Osteoblast (primary cell): ENCODE measurements at regions not wholly inside any gene's neighbourhood (a gene's known extent, or its start where the extent isn't known, plus 50 kb on each side); places are given as distances from the start of the nearest gene placed in this dataset.

Experiments
- DNase-seq: peaks from one replicate; pipeline ENCODE4 v3.0.0; 2011; ENCODE audit warnings: low spot score, mixed read lengths; ENCODE audit not compliant: insufficient read length; ENCODE audit errors: missing footprints
- H2AFZ ChIP-seq: 2 replicates; pipeline ENCODE4 v1.6.0; 2011; ENCODE audit warnings: mild to moderate bottlenecking, low read length
- H3K27ac ChIP-seq: 2 replicates; pipeline ENCODE4 v1.5.1; 2011; ENCODE audit warnings: mild to moderate bottlenecking, low read depth, low read length, moderate library complexity
- H3K27me3 ChIP-seq: 2 replicates; pipeline ENCODE4 v1.6.0; 2012; ENCODE audit warnings: mild to moderate bottlenecking, control low read depth, inconsistent platforms, low read length, moderate library complexity; ENCODE audit not compliant: insufficient read depth
- H3K36me3 ChIP-seq: 2 replicates; pipeline ENCODE4 v1.5.1; 2011; ENCODE audit warnings: mild to moderate bottlenecking, low read length, control low read depth, moderate library complexity; ENCODE audit not compliant: insufficient read depth
- H3K4me1 ChIP-seq: 2 replicates; pipeline ENCODE4 v1.5.1; 2011; ENCODE audit warnings: mild to moderate bottlenecking, low read length, control low read depth, moderate library complexity; ENCODE audit not compliant: insufficient read depth
- H3K4me2 ChIP-seq: 2 replicates; pipeline ENCODE4 v1.6.0; 2011; ENCODE audit warnings: mild to moderate bottlenecking, low read length; ENCODE audit not compliant: insufficient read depth
- H3K4me3 ChIP-seq: fragments of 200-600 bp; sonication (generic); 3 replicates; pipeline ENCODE4 v1.5.1; 2012; ENCODE audit warnings: mild to moderate bottlenecking, low read length, inconsistent platforms; ENCODE audit not compliant: insufficient read depth
- H3K79me2 ChIP-seq: 2 replicates; pipeline ENCODE4 v1.6.0; 2012; ENCODE audit warnings: mild to moderate bottlenecking, low read length, control low read depth, inconsistent platforms; ENCODE audit not compliant: insufficient read depth
- H3K9me3 ChIP-seq: 2 replicates; pipeline ENCODE4 v1.5.1; 2011; ENCODE audit warnings: low read depth, low read length, control low read depth
- H4K20me1 ChIP-seq: 2 replicates; pipeline ENCODE4 v1.6.0; 2012; ENCODE audit warnings: mild to moderate bottlenecking, low read length, control low read depth; ENCODE audit not compliant: insufficient read depth
- CTCF ChIP-seq: IDR thresholded peaks from 2 replicates; pipeline ENCODE4 v1.5.1; 2011; ENCODE audit warnings: mild to moderate bottlenecking, low read depth, low read length, moderate library complexity; ENCODE audit errors: extremely low read depth

- Histone ChIP-seq H3K36me3 (no peaks in the 10 kb centered on the region), H3K9me3 (no peaks in the 10 kb centered on the region), H3K4me3 (no peak overlapping the region), H3K79me2 (no peaks in the 10 kb centered on the region), H3K4me2 (no peak overlapping the region), H3K4me1 (peaks cover 6% of the 10 kb centered on the region), H3K27me3 (no peaks in the 10 kb centered on the region), H4K20me1 (no peaks in the 10 kb centered on the region), H3K27ac (no peak overlapping the region), H2AFZ (no peak overlapping the region)
- no peak for TF ChIP-seq CTCF
- DNase-seq: no peak
Observed at GRCh38 chr12:90280033-90280432, 571.4 kb upstream of the ATP2B1 start.

- Histone ChIP-seq H2AFZ (no peak overlapping the region), H3K9me3 (no peaks in the 10 kb centered on the region)
- no peak for DNase-seq
Observed at GRCh38 chr12:90275088-90275487, 566.5 kb upstream of the ATP2B1 start.

GRCh38 chr12:90274407-90274806 lies 565.8 kb upstream of the ATP2B1 start:
- no peaks in the 10 kb centered on the region for H3K27me3 ChIP-seq
- no peak for TF ChIP-seq CTCF
- no peaks in the 10 kb centered on the region for H3K79me2 ChIP-seq
- no peak overlapping the region for H3K27ac ChIP-seq
- no peaks in the 10 kb centered on the region for H3K36me3 ChIP-seq
- H3K4me1 ChIP-seq: no peaks in the 10 kb centered on the region
- no peak overlapping the region for H3K4me3 ChIP-seq
- no peak overlapping the region for H2AFZ ChIP-seq
- no peak overlapping the region for H3K4me2 ChIP-seq
- no peaks in the 10 kb centered on the region for H3K9me3 ChIP-seq
- no peaks in the 10 kb centered on the region for H4K20me1 ChIP-seq
- DNase-seq: no peak

More at GRCh38 chr12:90275088-90275487, 566.5 kb upstream of the ATP2B1 start:
- Histone ChIP-seq H3K79me2 (no peaks in the 10 kb centered on the region), H3K36me3 (no peaks in the 10 kb centered on the region), H3K4me3 (no peak overlapping the region), H4K20me1 (no peaks in the 10 kb centered on the region), H3K4me1 (no peaks in the 10 kb centered on the region), H3K27ac (no peak overlapping the region), H3K4me2 (no peak overlapping the region), H3K27me3 (no peaks in the 10 kb centered on the region)
- TF ChIP-seq CTCF: no peak

- no peaks in the 10 kb centered on the region for H3K79me2 ChIP-seq
- H3K4me2 ChIP-seq: no peak overlapping the region
- H4K20me1 ChIP-seq: no peaks in the 10 kb centered on the region
- DNase-seq: no peak
- no peaks in the 10 kb centered on the region for H3K36me3 ChIP-seq
- H3K4me3 ChIP-seq: no peak overlapping the region
- H3K27me3 ChIP-seq: no peaks in the 10 kb centered on the region
- H3K9me3 ChIP-seq: no peaks in the 10 kb centered on the region
- no peak for TF ChIP-seq CTCF
- no peak overlapping the region for H3K27ac ChIP-seq
- H2AFZ ChIP-seq: no peak overlapping the region
- H3K4me1 ChIP-seq: no peaks in the 10 kb centered on the region
Observed at GRCh38 chr12:90268574-90268973, 559.9 kb upstream of the ATP2B1 start.
